ENCODE measurements at regions not wholly inside any gene's neighbourhood (a gene's known extent, or its start where the extent isn't known, plus 50 kb on each side); places are given as distances from the start of the nearest gene placed in this dataset.
A peak's percentile ranks its signal among the peaks of the same experiment; 100 is the strongest.

DNA sequence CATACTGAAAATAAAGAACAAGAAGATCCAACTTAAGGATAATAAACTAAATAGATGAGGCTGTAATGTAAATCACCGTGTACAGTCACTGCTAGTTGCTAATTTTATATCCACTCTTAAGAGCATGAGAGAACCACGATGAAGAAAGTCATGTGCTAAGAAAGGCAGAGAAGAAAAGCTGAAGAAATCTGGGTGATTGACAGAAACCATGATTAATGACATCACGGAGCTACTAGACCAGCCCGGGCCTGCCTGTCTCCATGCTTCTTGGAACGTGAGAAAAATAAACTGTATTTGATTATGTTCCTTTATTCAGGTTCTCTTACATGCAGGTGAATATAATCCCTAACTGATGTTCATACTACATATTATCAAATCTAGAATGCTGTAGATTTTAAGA is 84.2 kb upstream of the E2F3 start:
- Mint-ChIP-seq H3K4me1 (ENCODE audit: low read depth) (peaks cover 26% of the 10 kb centered on the region), H3K27ac (no peak overlapping the region), H3K4me3 (ENCODE audit: low read depth) (no peak overlapping the region), H3K36me3 (ENCODE audit: low read depth) (peaks cover 7% of the 10 kb centered on the region), H3K27me3 (ENCODE audit: low read depth) (peaks cover 25% of the 10 kb centered on the region), H3K9me3 (peaks cover 22% of the 10 kb centered on the region)
- intact Hi-C loops (cut with micrococcal nuclease), result no loop called here
- no peak for DNase-seq (ENCODE audit: low spot score)

DNA sequence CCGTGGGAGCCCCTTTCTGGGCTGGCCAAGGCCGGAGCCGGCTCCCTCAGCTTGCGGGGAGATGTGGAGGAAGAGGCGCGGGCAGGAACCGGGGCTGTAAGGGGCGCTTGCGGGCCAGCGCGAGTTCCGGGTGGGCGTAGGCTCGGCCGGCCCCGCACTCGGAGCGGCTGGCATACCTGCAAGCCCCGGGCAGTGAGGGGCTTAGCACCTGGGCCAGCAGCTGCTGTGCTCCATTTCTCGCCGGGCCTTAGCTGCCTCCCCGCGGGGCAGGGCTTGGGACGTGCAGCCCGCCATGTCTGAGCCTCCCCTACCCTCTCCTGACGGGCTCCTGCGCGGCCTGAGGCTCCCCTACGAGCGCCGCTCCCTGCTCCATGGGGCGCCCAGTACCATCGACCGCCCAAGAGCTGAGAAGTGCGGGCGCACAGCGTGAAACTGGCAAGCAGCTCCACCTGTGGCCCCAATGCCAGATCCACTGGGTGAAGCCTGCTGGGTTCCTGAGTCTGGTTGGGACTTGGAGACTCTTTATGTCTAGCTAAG is 82.8 kb upstream of the E2F3 start:
- intact Hi-C loops (cut with micrococcal nuclease), result loop anchor here (1.0 kb wide), 1 partner anchor 82 kb away; the partner anchor contains the start of gene E2F3
- H3K27me3 Mint-ChIP-seq (ENCODE audit: low read depth), result peaks cover 23% of the 10 kb centered on the region
- peaks cover 22% of the 10 kb centered on the region for H3K9me3 Mint-ChIP-seq
- peak overlapping the region; percentile 97 for H3K27ac Mint-ChIP-seq
- DNase-seq (ENCODE audit: low spot score), result no peak
- H3K4me1 Mint-ChIP-seq (ENCODE audit: low read depth), result peaks cover 21% of the 10 kb centered on the region
- H3K36me3 Mint-ChIP-seq (ENCODE audit: low read depth), result peaks cover 7% of the 10 kb centered on the region
- peak overlapping the region; percentile 81 for H3K4me3 Mint-ChIP-seq (ENCODE audit: low read depth)

DNA sequence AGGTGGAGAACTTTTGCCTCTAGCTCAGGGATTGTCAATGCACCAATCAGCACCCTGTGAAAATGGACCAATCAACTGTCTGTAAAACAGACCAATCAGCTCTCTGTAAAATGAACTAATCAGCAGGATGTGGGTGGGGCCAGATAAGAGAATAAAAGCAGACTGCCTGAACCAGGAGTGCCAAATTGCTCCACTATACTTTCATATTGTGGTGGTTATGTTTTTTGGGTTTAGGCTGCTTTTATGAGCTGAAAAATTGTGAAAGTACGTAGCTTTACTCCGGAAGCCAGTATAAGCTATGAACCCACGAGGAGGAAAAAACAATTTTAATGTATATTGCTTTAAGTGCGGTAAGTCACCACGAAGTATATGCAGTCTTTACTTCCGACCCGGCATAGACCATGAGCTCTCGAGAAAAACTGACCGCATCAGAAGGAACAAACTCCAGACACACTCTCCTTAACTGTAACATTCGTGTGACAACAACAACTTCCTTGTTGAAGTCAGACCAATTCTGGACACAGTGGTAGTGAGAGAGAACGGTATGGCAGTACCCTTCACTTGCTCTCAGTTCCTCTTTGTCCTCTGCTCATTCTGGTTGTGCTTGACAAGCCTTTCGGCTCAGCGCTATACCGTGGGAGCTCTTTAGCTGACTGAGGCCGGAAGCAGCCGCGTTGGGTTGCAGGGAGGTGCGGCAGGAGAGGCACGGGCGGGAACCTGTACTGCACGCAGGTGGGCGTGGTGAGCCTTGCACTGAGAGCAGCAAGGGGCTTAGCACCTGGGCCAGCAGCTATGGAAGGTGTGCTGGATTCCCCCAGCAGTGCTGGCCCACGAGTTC is 81.9 kb upstream of the E2F3 start:
- peak overlapping the region; percentile 97 for H3K27ac Mint-ChIP-seq
- peak; percentile 76 for DNase-seq (ENCODE audit: low spot score)
- H3K36me3 Mint-ChIP-seq (ENCODE audit: low read depth), result peaks cover 7% of the 10 kb centered on the region
- intact Hi-C loops (cut with micrococcal nuclease), result loop anchor here (1.0 to 5.0 kb wide), 3 partner anchors 17 to 82 kb away; partner anchors contain the start of gene E2F3
- H3K9me3 Mint-ChIP-seq, result peaks cover 22% of the 10 kb centered on the region
- H3K27me3 Mint-ChIP-seq (ENCODE audit: low read depth), result peaks cover 18% of the 10 kb centered on the region
- H3K4me3 Mint-ChIP-seq (ENCODE audit: low read depth), result peak overlapping the region; percentile 81
- peaks cover 20% of the 10 kb centered on the region for H3K4me1 Mint-ChIP-seq (ENCODE audit: low read depth)

DNA sequence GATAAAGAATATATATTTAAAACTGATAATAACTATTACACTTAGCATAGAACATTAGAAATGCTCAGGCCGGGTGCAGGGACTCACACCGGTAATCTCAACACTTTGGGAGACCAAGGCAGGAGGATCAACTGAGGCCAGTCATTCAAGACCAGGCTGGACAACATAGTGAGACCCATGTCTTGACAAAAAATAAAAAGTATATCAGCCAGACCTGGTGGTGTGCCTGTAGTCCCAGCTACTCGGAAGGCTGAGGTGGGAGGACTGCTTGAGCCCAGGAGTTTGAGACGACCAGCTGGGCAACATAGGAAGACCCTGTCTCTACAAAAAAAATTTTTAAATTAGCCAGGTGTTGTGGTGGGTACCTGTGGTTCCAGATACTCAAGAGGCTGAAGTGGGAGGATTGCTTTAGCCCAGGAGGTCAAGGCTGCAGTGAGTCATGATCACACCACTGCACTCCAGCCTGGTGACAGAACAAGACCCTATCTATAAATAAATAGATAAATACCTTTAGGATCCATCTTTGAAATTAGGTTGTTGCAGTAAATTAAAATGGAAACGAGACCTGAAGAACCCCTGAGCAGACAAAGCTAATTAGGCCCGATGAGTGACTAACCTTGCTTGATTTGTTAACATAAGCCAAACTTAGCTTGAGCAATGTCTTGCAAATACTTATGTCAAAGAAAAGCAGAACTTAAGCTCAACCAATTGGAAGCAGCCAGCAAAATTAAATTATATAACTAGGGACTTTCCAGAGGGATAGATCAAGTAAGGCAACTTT is 75.8 kb upstream of the E2F3 start:
- Mint-ChIP-seq H3K36me3 (ENCODE audit: low read depth) (peaks cover 3% of the 10 kb centered on the region), H3K27me3 (ENCODE audit: low read depth) (peaks cover 35% of the 10 kb centered on the region), H3K4me3 (ENCODE audit: low read depth) (no peak overlapping the region), H3K27ac (no peak overlapping the region), H3K9me3 (peaks cover under 1% of the 10 kb centered on the region), H3K4me1 (ENCODE audit: low read depth) (peaks cover 6% of the 10 kb centered on the region)
- DNase-seq (ENCODE audit: low spot score), result no peak
- intact Hi-C loops (cut with micrococcal nuclease), result no loop called here

DNA sequence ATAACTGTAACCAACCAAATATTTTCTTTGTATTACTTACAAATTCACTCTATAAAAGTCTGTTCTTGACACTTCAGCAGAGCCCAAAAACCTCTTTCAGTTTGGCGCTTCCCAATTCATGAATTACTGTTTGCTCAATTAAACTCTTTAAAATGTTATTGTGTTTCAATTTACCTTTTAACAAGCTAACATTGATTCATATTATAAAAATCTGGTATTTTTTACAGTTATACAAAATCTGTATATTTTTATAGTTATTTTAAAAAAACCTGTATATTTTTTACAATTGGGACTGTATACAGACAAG is 75.3 kb upstream of the E2F3 start:
- Mint-ChIP-seq H3K27ac (no peak overlapping the region), H3K27me3 (ENCODE audit: low read depth) (peaks cover 31% of the 10 kb centered on the region), H3K4me1 (ENCODE audit: low read depth) (peaks cover 6% of the 10 kb centered on the region), H3K9me3 (no peaks in the 10 kb centered on the region), H3K4me3 (ENCODE audit: low read depth) (no peak overlapping the region), H3K36me3 (ENCODE audit: low read depth) (peaks cover 3% of the 10 kb centered on the region)
- no peak for DNase-seq (ENCODE audit: low spot score)
- intact Hi-C loops (cut with micrococcal nuclease), result no loop called here

DNA sequence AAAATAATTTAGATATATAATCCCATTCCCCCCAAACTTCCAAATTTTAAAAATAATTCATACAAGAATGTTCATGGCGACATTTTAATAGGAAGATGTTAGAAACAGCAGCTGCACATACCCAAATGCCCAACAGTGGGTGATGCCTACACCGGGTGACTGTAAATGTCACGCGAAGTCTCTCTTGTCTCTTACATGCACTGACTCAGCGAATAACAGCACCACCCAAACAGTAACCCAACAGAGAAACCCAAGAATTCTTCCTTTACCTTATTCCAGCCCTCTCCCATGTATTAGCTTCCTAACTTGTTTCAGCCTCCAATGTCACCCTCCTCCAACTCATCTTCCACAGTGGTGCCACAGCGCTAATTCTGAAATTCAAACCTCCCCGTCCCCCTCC is 74.5 kb upstream of the E2F3 start:
- no peak overlapping the region for H3K27ac Mint-ChIP-seq
- peaks cover 10% of the 10 kb centered on the region for H3K4me1 Mint-ChIP-seq (ENCODE audit: low read depth)
- DNase-seq (ENCODE audit: low spot score), result no peak
- H3K36me3 Mint-ChIP-seq (ENCODE audit: low read depth), result peaks cover 3% of the 10 kb centered on the region
- intact Hi-C loops (cut with micrococcal nuclease), result no loop called here
- peaks cover under 1% of the 10 kb centered on the region for H3K9me3 Mint-ChIP-seq
- H3K4me3 Mint-ChIP-seq (ENCODE audit: low read depth), result no peak overlapping the region
- peaks cover 26% of the 10 kb centered on the region for H3K27me3 Mint-ChIP-seq (ENCODE audit: low read depth)

DNA sequence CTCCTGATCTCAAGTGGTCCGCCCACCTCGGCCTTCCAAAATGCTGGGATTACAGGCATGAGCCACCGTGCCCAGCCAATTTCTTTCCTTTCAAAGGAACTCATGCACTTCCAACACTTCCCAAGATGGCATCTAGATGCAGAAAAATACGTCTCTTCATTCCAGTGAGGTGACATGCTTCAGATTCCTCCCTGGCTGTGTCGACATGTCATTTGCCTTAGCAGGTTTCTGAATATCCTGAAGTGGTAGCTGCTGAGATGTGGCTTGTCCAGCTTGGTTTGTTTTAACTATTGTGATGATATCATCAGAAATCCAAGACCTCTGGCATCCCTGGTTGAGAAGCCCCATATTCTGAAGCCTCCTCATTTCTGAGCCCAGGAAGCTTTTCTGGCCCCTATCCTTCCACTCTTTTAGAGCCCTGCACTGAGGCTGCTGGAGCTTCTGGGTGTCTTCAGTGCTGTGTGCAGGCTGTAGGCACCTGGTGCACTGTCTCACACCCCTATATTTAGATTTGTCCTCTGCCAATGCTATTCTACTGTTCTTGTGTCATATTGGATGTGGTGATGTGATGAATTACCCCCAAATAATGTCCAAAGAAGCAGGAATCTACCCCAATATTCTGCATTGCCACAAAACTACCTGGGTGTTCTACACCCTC is 73.3 kb upstream of the E2F3 start:
- intact Hi-C loops (cut with micrococcal nuclease), result no loop called here
- H3K36me3 Mint-ChIP-seq (ENCODE audit: low read depth), result peaks cover 7% of the 10 kb centered on the region
- H3K27me3 Mint-ChIP-seq (ENCODE audit: low read depth), result peaks cover 22% of the 10 kb centered on the region
- peaks cover 4% of the 10 kb centered on the region for H3K9me3 Mint-ChIP-seq
- DNase-seq (ENCODE audit: low spot score), result no peak
- H3K27ac Mint-ChIP-seq, result no peak overlapping the region
- H3K4me3 Mint-ChIP-seq (ENCODE audit: low read depth), result no peak overlapping the region
- peaks cover 10% of the 10 kb centered on the region for H3K4me1 Mint-ChIP-seq (ENCODE audit: low read depth)

DNA sequence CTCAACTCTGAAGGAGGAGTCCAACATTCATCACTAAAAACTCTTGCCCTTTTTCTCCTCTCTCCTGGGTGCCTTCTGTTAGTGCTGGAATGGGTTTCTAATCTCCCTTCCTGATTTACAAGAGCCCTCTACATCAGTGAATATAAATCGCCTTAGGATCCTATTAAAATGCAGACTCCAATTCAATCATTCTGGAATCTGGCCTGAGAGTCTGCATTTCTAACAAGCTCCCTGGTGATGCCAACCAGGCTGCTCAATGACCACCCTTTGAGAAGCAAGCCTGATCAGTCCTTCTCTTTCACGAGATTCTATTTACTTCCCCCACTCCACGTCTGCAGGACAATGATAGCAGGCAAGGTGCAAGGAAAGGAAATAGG is 72.8 kb upstream of the E2F3 start:
- Mint-ChIP-seq H3K4me1 (ENCODE audit: low read depth) (peaks cover 10% of the 10 kb centered on the region), H3K36me3 (ENCODE audit: low read depth) (peaks cover 11% of the 10 kb centered on the region), H3K27me3 (ENCODE audit: low read depth) (peaks cover 22% of the 10 kb centered on the region), H3K4me3 (ENCODE audit: low read depth) (no peak overlapping the region), H3K9me3 (peaks cover 4% of the 10 kb centered on the region), H3K27ac (no peak overlapping the region)
- intact Hi-C loops (cut with micrococcal nuclease), result no loop called here
- DNase-seq (ENCODE audit: low spot score), result no peak

DNA sequence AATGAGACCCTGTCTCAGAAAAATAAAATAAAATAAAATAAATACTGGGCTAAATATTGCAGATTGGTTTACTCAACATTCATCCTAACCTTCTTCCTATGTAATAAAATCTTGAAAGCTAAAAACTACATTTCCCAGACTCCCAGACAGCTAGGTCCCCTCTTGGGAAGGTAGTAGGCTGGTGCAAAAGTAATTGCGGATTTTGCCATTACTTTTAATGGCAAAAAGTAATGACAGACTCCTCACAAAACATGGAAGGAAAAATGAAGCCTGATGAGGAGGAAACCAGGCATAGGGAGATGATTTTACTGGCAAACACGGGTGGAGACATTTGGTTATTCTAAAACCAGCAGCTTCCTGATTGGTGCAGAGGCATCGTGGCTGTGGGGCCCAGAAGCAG is 70.6 kb upstream of the E2F3 start:
- H3K9me3 Mint-ChIP-seq, result peaks cover 4% of the 10 kb centered on the region
- no peak for DNase-seq (ENCODE audit: low spot score)
- H3K27ac Mint-ChIP-seq, result no peak overlapping the region
- H3K36me3 Mint-ChIP-seq (ENCODE audit: low read depth), result peaks cover 20% of the 10 kb centered on the region
- H3K4me3 Mint-ChIP-seq (ENCODE audit: low read depth), result no peak overlapping the region
- H3K4me1 Mint-ChIP-seq (ENCODE audit: low read depth), result peaks cover 22% of the 10 kb centered on the region
- peaks cover 22% of the 10 kb centered on the region for H3K27me3 Mint-ChIP-seq (ENCODE audit: low read depth)
- intact Hi-C loops (cut with micrococcal nuclease), result no loop called here

DNA sequence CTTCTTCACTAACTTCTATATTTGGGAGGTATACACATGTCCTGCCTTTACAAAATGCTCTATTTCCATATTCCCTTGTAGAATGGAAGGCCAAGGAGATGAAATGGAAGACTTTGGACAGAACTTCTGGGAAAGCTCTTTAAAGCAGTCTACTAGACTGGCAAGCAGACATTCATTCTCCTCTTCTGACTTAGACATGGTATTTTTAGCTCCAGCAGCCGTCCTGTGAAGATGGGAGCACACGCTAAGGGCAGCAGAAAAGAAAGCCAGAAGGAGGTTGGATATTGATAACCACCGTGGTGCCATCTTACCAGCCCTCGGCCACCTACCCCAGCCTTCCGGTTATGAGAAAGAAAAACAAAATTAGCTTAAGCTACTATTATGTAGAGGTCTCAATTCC is 70.1 kb upstream of the E2F3 start:
- no peak overlapping the region for H3K4me3 Mint-ChIP-seq (ENCODE audit: low read depth)
- peaks cover 27% of the 10 kb centered on the region for H3K4me1 Mint-ChIP-seq (ENCODE audit: low read depth)
- H3K36me3 Mint-ChIP-seq (ENCODE audit: low read depth), result peaks cover 20% of the 10 kb centered on the region
- H3K27ac Mint-ChIP-seq, result no peak overlapping the region
- DNase-seq (ENCODE audit: low spot score), result no peak
- peaks cover 22% of the 10 kb centered on the region for H3K27me3 Mint-ChIP-seq (ENCODE audit: low read depth)
- intact Hi-C loops (cut with micrococcal nuclease), result no loop called here
- peaks cover 4% of the 10 kb centered on the region for H3K9me3 Mint-ChIP-seq

DNA sequence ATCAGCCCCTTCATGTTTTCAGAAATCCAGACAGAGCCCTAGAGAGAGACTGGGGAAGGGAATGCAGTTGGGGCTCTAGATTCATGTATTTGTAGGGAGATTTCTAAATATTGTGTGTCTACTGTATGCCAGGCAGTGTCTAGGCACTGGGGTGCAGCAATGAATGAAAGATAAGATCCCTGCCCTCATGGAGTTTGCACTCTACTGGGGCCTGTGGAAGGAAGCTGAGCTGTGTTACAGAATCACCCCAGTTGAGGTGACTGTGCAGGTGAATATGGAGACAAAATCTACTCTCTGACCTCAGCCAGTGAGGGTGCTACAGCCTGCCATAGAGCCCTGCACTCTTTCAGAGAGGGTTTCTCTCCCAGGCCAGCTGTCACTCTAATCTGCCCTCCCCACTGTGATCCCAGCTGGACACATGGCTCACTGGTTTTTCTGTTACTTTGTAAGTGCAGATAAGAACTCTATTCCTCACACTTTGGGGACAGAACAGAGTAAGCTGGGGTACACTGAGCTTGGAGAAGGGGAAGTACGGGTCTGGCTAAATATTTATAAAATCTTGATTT is 69.2 kb upstream of the E2F3 start:
- Mint-ChIP-seq H3K4me1 (ENCODE audit: low read depth) (peaks cover 34% of the 10 kb centered on the region), H3K27me3 (ENCODE audit: low read depth) (peaks cover 17% of the 10 kb centered on the region), H3K9me3 (peaks cover 4% of the 10 kb centered on the region), H3K36me3 (ENCODE audit: low read depth) (peaks cover 20% of the 10 kb centered on the region), H3K27ac (no peak overlapping the region), H3K4me3 (ENCODE audit: low read depth) (no peak overlapping the region)
- intact Hi-C loops (cut with micrococcal nuclease), result no loop called here
- DNase-seq (ENCODE audit: low spot score), result no peak

DNA sequence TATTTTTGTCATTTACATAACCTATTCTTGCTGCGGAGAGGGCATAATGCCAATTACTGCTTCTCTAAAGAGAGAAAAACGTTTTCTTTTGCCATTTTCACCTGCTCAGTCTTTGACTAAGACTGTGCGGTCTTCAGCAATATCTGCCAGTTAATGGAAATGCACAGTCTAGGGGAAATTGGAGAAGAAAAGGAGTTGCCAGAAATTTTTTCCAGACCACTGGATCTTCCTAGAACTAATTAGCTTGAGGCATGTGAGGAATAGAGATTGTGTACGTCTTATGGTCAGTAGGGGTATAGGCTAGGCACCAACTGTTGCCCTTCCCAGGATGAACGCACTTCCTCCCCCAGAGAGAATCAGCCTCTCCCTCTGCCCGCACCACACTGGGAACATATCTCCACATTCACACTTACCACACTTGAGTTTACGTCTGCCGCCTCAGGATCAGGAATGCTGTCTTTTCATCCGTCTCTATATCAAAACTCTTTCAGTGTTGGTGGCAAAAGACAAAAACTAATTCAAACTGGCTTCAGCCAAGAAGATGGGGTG is 67.9 kb upstream of the E2F3 start:
- peaks cover 19% of the 10 kb centered on the region for H3K36me3 Mint-ChIP-seq (ENCODE audit: low read depth)
- peaks cover 4% of the 10 kb centered on the region for H3K9me3 Mint-ChIP-seq
- intact Hi-C loops (cut with micrococcal nuclease), result loop anchor here (2.0 kb wide), 1 partner anchor 33 kb away; no protein-coding TSS in a partner anchor
- H3K27me3 Mint-ChIP-seq (ENCODE audit: low read depth), result peaks cover 12% of the 10 kb centered on the region
- H3K4me3 Mint-ChIP-seq (ENCODE audit: low read depth), result no peak overlapping the region
- no peak for DNase-seq (ENCODE audit: low spot score)
- peaks cover 40% of the 10 kb centered on the region for H3K4me1 Mint-ChIP-seq (ENCODE audit: low read depth)
- H3K27ac Mint-ChIP-seq, result peak overlapping the region; percentile 47
